RWPE2 (cell line): ENCODE measurements at regions not wholly inside any gene's neighbourhood (a gene's known extent, or its start where the extent isn't known, plus 50 kb on each side); places are given as distances from the start of the nearest gene placed in this dataset.

Experiments used
- ATAC-seq: fragments of 200-7000 bp; cut with Tn5 transposase; 3 replicates; pipeline ENCODE4 v1.9.1; 2021; ENCODE audit warnings: low read depth
- DNase-seq: peaks from one replicate; pipeline ENCODE4 v3.0.0-alpha.2; 2020; ENCODE audit warnings: low spot score
- H3K27ac ChIP-seq: fragments of 450-650 bp; 2 replicates; pipeline ENCODE4 v1.5.1; 2017; ENCODE audit warnings: mild to moderate bottlenecking; ENCODE audit not compliant: poor library complexity, severe bottlenecking
- H3K27me3 ChIP-seq: fragments of 250-450 bp; sonication (Bioruptor Pico); 2 replicates; pipeline ENCODE4 v1.5.1; 2021; ENCODE audit warnings: mild to moderate bottlenecking, moderate library complexity; ENCODE audit not compliant: insufficient read depth, poor library complexity, severe bottlenecking
- H3K36me3 ChIP-seq: fragments of 250-450 bp; sonication (Bioruptor Pico); 2 replicates; pipeline ENCODE4 v1.5.1; 2020; ENCODE audit warnings: low read depth, mild to moderate bottlenecking, moderate library complexity
- H3K4me1 ChIP-seq: fragments of 250-450 bp; sonication (Bioruptor Pico); 2 replicates; pipeline ENCODE4 v1.5.1; 2021; ENCODE audit warnings: mild to moderate bottlenecking, moderate library complexity; ENCODE audit not compliant: insufficient read depth, poor library complexity, severe bottlenecking
- H3K4me3 ChIP-seq: fragments of 250-450 bp; sonication (Bioruptor Pico); 2 replicates; pipeline ENCODE4 v1.5.1; 2021; ENCODE audit warnings: mild to moderate bottlenecking, moderate library complexity; ENCODE audit not compliant: severe bottlenecking
- H3K9me3 ChIP-seq: fragments of 250-450 bp; sonication (Bioruptor Pico); 2 replicates; pipeline ENCODE4 v1.5.1; 2021; ENCODE audit warnings: mild to moderate bottlenecking, moderate library complexity; ENCODE audit not compliant: severe bottlenecking
- TF ChIP-seq, protein P1 (sequence below): fragments of 450-650 bp; IDR thresholded peaks from one replicate; pipeline ENCODE4 v1.5.1; 2017; ENCODE audit warnings: mild to moderate bottlenecking, moderate library complexity; ENCODE audit not compliant: poor library complexity, severe bottlenecking

DNA sequence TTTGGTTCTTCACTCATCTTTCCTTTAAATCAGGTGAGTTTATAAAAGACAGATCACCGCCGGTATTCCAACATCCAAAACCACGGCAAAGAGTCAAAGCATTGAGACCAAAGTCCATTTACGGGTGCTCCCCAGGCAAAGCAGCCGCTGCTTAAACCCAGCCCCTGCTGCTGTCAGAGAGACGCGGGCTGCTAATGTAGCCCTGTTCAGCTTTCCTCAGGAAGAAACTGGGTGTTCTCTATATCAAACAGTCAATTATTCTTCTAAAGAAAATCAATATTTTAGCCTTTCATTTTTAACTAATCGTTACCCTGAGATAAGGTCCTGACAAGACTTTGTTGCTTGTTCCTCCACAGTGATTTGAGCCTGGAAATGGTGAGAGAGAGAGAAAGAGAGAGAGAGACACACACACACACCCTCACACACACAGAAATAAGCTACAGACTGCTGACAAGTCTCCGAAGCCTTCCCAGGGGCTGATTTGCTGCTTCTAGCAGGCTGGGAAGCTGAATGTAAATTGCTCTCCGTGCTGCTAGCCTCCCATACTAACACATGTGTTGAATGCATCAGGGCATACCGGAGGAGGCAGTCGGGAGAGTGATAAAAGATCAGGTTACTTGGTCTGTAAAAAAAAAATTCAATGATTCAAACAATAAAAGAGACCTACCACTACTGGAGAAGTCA lies 183.0 kb upstream of the ANK3 start:
- TF ChIP-seq, protein P1, sequence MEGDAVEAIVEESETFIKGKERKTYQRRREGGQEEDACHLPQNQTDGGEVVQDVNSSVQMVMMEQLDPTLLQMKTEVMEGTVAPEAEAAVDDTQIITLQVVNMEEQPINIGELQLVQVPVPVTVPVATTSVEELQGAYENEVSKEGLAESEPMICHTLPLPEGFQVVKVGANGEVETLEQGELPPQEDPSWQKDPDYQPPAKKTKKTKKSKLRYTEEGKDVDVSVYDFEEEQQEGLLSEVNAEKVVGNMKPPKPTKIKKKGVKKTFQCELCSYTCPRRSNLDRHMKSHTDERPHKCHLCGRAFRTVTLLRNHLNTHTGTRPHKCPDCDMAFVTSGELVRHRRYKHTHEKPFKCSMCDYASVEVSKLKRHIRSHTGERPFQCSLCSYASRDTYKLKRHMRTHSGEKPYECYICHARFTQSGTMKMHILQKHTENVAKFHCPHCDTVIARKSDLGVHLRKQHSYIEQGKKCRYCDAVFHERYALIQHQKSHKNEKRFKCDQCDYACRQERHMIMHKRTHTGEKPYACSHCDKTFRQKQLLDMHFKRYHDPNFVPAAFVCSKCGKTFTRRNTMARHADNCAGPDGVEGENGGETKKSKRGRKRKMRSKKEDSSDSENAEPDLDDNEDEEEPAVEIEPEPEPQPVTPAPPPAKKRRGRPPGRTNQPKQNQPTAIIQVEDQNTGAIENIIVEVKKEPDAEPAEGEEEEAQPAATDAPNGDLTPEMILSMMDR: no peak
- Histone ChIP-seq H3K27me3 (no peaks in the 10 kb centered on the region), H3K9me3 (no peaks in the 10 kb centered on the region), H3K4me1 (peaks cover 21% of the 10 kb centered on the region), H3K36me3 (no peaks in the 10 kb centered on the region), H3K27ac (no peak overlapping the region), H3K4me3 (peak overlapping the region; percentile 19)
- ATAC-seq: peak; percentile 80
- DNase-seq: no peak

DNA sequence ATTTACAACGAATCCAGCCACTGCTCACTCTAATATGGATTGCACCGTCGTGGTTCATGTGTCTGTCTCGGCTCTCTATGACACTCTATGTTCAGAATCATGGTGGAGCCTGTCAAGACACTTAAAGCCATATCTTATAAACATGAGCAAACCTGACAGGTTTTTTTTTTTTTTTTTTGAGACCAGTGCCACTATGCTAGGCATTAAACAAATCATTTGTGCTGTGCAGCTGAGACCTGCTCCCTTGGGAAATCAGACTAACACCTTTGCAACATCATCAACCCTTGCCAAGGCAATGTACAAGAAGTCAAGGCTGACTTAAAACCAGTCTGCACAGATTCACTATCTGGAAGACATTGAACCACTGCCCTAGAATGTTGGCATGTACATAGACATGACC lies 181.2 kb upstream of the ANK3 start:
- Histone ChIP-seq H3K9me3 (no peaks in the 10 kb centered on the region), H3K4me1 (peaks cover 21% of the 10 kb centered on the region), H3K27ac (no peak overlapping the region), H3K27me3 (no peaks in the 10 kb centered on the region), H3K36me3 (no peaks in the 10 kb centered on the region), H3K4me3 (no peak overlapping the region)
- no peak for DNase-seq
- ATAC-seq: no peak
- TF ChIP-seq, protein P1: no peak

DNA sequence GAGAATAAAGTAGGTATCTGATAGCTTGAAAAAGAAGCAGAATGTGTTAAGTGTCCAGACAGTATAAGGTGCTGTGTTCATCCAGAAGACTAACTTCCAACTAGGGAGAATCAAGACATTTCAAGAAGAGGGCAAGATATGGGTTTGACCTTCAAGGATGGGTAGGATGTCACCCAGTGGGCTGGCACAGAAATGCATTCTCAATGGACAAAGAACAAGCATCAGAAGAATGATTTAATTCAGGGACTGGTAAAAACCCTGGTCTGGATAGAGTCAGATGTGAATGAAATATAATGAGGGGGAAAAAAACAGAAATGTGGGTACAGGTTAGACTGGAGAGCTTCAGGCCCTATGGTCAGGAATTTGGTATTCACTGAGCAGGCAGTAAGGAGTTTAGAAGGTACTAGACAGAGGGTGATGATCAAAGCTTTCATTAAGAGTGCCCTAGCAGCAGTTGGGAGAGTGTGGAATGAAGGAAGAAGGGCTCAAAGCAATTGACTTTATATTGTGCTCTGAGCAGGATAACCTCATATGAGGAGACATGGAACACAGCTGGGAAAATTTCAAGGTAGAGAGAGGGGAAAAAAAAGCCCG lies 180.7 kb upstream of the ANK3 start:
- DNase-seq (no peak), ATAC-seq (no peak)
- Histone ChIP-seq H3K27me3 (no peaks in the 10 kb centered on the region), H3K36me3 (no peaks in the 10 kb centered on the region), H3K27ac (no peak overlapping the region), H3K9me3 (no peaks in the 10 kb centered on the region), H3K4me3 (no peak overlapping the region), H3K4me1 (peaks cover 21% of the 10 kb centered on the region)
- TF ChIP-seq, protein P1: no peak

DNA sequence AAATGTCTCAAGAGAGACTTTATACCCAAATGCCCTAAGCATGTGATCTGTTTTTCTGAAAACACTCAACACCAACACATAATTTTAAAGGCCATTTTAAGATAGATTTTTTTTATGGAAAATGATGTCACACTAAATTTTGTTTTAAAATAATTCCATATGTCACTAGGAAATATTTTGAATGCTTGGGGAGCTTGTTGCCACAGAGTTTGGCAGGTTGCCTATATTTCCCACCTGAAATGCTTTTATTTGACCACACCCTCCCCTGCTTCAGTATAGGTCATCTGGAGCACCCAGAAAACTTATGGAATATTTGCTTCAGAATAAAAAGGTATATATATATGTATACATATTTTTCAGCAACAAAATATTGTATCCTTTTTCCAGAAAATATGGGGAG lies 180.0 kb upstream of the ANK3 start:
- no peak for ATAC-seq
- H3K27ac ChIP-seq: no peak overlapping the region
- no peaks in the 10 kb centered on the region for H3K27me3 ChIP-seq
- no peak for DNase-seq
- no peak overlapping the region for H3K4me3 ChIP-seq
- no peaks in the 10 kb centered on the region for H3K36me3 ChIP-seq
- H3K4me1 ChIP-seq: peaks cover 21% of the 10 kb centered on the region
- TF ChIP-seq, protein P1: no peak
- H3K9me3 ChIP-seq: no peaks in the 10 kb centered on the region

DNA sequence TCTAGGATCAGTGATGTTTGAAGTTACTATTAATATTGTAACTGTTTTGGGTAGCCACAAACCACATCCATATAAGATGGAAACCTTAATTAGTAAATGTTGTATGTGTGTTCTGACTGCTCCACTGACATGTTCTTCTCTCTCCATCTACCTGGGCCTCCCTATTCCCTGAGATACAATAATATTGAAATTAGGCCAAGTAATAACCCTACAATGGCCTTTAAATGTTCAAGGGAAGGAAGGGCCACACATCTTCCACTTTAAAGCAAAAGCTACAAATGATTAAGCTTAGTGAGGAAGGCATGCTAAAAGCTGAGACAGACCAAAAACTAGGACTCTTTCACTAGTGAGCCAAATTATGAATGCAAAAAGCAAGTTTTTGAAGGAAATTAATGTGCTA lies 176.4 kb upstream of the ANK3 start:
- Histone ChIP-seq H3K27me3 (no peaks in the 10 kb centered on the region), H3K4me1 (no peaks in the 10 kb centered on the region), H3K9me3 (no peaks in the 10 kb centered on the region), H3K27ac (no peak overlapping the region), H3K4me3 (no peak overlapping the region), H3K36me3 (no peaks in the 10 kb centered on the region)
- TF ChIP-seq, protein P1: no peak
- ATAC-seq (no peak), DNase-seq (no peak)
